SK-N-SH (cell line): ENCODE measurements at regions not wholly inside any gene's neighbourhood (a gene's known extent, or its start where the extent isn't known, plus 50 kb on each side); places are given as distances from the start of the nearest gene placed in this dataset.

ENCODE experiments used
- CTCF ChIA-PET: fragments of 300-600, 350-600 bp; formaldehyde crosslinking; extraction: SDS; loops from one replicate; lab custom pipeline; 2021; lab: Yijun Ruan, JAX
- POLR2A ChIA-PET: fragments of 350-600 bp; sonication (Branson Sonifier 250); formaldehyde crosslinking; extraction: SDS; loops from one replicate; lab custom pipeline; 2020; ENCODE audit warnings: antibody characterized with exemption, inconsistent platforms; lab: Yijun Ruan, JAX
- DNase-seq: peaks from one replicate; pipeline ENCODE4 v3.0.0; 2012
- H2AFZ ChIP-seq: fragments of 200-600 bp; sonication (generic); 2 replicates; pipeline ENCODE4 v1.8.1; 2016; ENCODE audit warnings: antibody characterized with exemption, mild to moderate bottlenecking, low read depth
- H3F3A ChIP-seq: fragments of 200-600 bp; sonication (generic); replicated peaks from 2 replicates; pipeline ENCODE3; 2016; ENCODE audit warnings: antibody characterized with exemption, mild to moderate bottlenecking; ENCODE audit not compliant: insufficient read depth
- H3K27ac ChIP-seq, 2 experiments: fragments of 200-500 bp in 1 of 2; fragments of 200-600 bp in 1 of 2; sonication (Bioruptor generic) in 1 of 2; sonication (generic), shearing (Covaris generic) in 1 of 2; 2 replicates each; pipeline versions ENCODE4 v1.5.1 to v1.6.1; 2014 to 2016; ENCODE audit warnings: low read depth in 2 of 2, inconsistent platforms in 1 of 2, low read length in 1 of 2, mild to moderate bottlenecking in 1 of 2, mixed read lengths in 1 of 2
- H3K27me3 ChIP-seq: fragments of 200-600 bp; sonication (generic), shearing (Covaris generic); 2 replicates; pipeline ENCODE4 v1.6.1; 2016; ENCODE audit warnings: mixed run types; ENCODE audit not compliant: insufficient read depth
- H3K36me3 ChIP-seq, 2 experiments: fragments of 200-500 bp in 1 of 2; fragments of 200-600 bp in 1 of 2; sonication (Bioruptor generic) in 1 of 2; sonication (generic) in 1 of 2; replicated peaks in 1 of 2; 2 replicates each; pipeline versions ENCODE3 to v1.5.1; 2014 to 2016; ENCODE audit warnings: low read length in 1 of 2, mild to moderate bottlenecking in 1 of 2; ENCODE audit not compliant: insufficient read depth in 2 of 2, control insufficient read depth in 1 of 2
- H3K4me1 ChIP-seq, 2 experiments: fragments of 200-500 bp in 1 of 2; fragments of 200-600 bp in 1 of 2; sonication (Bioruptor generic) in 1 of 2; sonication (generic), shearing (Covaris generic) in 1 of 2; 2 replicates each; pipeline versions ENCODE4 v1.5.1 to v1.6.1; 2014 to 2016; ENCODE audit warnings: low read depth in 1 of 2, low read length in 1 of 2, mixed run types in 1 of 2; ENCODE audit not compliant: insufficient read depth in 2 of 2, control insufficient read depth in 1 of 2
- H3K4me2 ChIP-seq: fragments of 200-600 bp; sonication (generic), shearing (Covaris generic); 2 replicates; pipeline ENCODE4 v1.6.1; 2017; ENCODE audit warnings: mixed run types
- H3K4me3 ChIP-seq, 2 experiments: fragments of 200-500 bp in 1 of 2; fragments of 200-600 bp in 1 of 2; sonication (Bioruptor generic) in 1 of 2; sonication (generic), shearing (Covaris generic) in 1 of 2; 2 replicates each; pipeline versions ENCODE4 v1.5.1 to v1.8.1; 2014 to 2016; ENCODE audit warnings: low read depth in 2 of 2, inconsistent platforms in 1 of 2, low read length in 1 of 2, mild to moderate bottlenecking in 1 of 2, mixed read lengths in 1 of 2, moderate library complexity in 1 of 2
- H3K79me2 ChIP-seq: fragments of 200-600 bp; sonication (generic); 2 replicates; pipeline ENCODE4 v1.8.1; 2017; ENCODE audit warnings: mild to moderate bottlenecking; ENCODE audit not compliant: insufficient read depth
- H3K9ac ChIP-seq: fragments of 200-600 bp; sonication (generic); 2 replicates; pipeline ENCODE4 v1.6.1; 2017; ENCODE audit warnings: mixed run types
- H3K9me2 ChIP-seq: fragments of 200-600 bp; sonication (generic); 2 replicates; pipeline ENCODE4 v1.6.1; 2017; ENCODE audit warnings: mixed run types
- H3K9me3 ChIP-seq: fragments of 200-600 bp; sonication (generic); 2 replicates; pipeline ENCODE4 v1.6.1; 2017; ENCODE audit warnings: mixed run types, mild to moderate bottlenecking, moderate library complexity
- H4K20me1 ChIP-seq: fragments of 200-600 bp; sonication (generic); 2 replicates; pipeline ENCODE4 v1.6.1; 2017; ENCODE audit warnings: mild to moderate bottlenecking, mixed run types; ENCODE audit not compliant: insufficient read depth
- ELF1 ChIP-seq: IDR thresholded peaks from 2 replicates; pipeline ENCODE4 v1.4.0; 2012
- FOXJ3 ChIP-seq: sonication (generic); formaldehyde crosslinking; IDR thresholded peaks from 2 replicates; pipeline ENCODE4 v1.5.1; 2020; ENCODE audit warnings: mild to moderate bottlenecking, missing genetic modification reagents
- GATA2 ChIP-seq: sonication (generic); formaldehyde crosslinking; IDR thresholded peaks from 2 replicates; pipeline ENCODE4 v1.5.0; 2020; ENCODE audit warnings: mild to moderate bottlenecking, missing genetic modification reagents
- RAD21 ChIP-seq: IDR thresholded peaks from 2 replicates; pipeline ENCODE4 v1.6.1; 2012; ENCODE audit warnings: mild to moderate bottlenecking, low read length
- RCOR1 ChIP-seq: fragments of 150-350 bp; IDR thresholded peaks from 2 replicates; pipeline ENCODE4 v1.6.1; 2017; ENCODE audit warnings: antibody characterized with exemption, low read length
- RXRA ChIP-seq: IDR thresholded peaks from 2 replicates; pipeline ENCODE4 v1.4.0; 2012; ENCODE audit warnings: low read depth, mild to moderate bottlenecking, borderline replicate concordance
- SIN3A ChIP-seq: IDR thresholded peaks from 2 replicates; pipeline ENCODE4 v1.6.1; 2012; ENCODE audit warnings: low read depth, mild to moderate bottlenecking, low read length, moderate library complexity, borderline replicate concordance
- TAF1 ChIP-seq: IDR thresholded peaks from 2 replicates; pipeline ENCODE4 v1.6.1; 2012; ENCODE audit warnings: low read depth, mild to moderate bottlenecking, low read length, moderate library complexity, borderline replicate concordance
- TCF12 ChIP-seq: IDR thresholded peaks from 2 replicates; pipeline ENCODE4 v1.4.0; 2012
- WGBS: methylation state at CpG from one replicate; pipeline ENCODE4 v1.1.6; 2017; ENCODE audit warnings: low lambda C conversion rate; 5-methylcytosine and 5-hydroxymethylcytosine counted together
- TF ChIP-seq, protein P1 (sequence below): IDR thresholded peaks from 2 replicates; pipeline ENCODE4 v1.4.0; 2012; ENCODE audit warnings: low read depth, borderline replicate concordance
- TF ChIP-seq, protein P2 (sequence below): IDR thresholded peaks from 2 replicates; pipeline ENCODE4; 2012

DNA sequence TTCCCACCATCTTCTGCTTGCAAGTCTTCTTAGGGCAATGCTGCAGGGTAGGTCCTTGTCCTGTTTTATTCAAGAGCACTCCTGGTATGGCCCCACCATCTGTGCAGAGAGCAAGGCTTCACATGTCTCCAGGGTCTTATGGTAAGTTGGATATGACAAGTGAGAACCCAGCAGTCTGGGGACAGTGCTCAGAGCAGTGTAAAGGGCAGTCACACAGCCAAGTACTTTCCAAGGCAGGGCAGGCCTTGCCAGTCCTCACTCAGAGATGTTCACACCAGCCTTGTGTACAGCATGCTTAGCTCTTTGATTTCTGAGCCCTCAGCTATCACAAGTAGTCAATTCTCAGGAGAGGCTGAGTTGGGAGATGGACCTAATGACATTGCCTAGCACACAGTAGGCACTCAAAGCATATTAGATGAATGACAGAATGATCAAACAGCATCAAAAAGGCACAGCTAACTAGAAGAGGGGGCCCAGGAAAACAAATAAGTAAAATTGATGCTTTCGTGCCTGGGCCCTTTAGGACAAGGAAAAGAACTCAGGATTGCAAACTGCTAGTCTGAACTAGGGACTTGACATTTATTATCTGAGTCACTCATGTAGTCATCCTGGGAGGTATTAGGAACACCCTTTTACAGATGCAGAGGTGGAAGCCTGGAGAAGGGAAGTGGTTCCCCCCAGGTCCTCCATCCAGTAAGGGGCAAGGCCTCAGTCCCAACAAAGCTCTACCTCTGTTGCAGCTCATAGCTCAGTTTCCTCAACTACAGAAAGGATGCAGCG lies 86.7 kb upstream of the CTAGE1 start:
- POLR2A ChIA-PET: no interaction called here

DNA sequence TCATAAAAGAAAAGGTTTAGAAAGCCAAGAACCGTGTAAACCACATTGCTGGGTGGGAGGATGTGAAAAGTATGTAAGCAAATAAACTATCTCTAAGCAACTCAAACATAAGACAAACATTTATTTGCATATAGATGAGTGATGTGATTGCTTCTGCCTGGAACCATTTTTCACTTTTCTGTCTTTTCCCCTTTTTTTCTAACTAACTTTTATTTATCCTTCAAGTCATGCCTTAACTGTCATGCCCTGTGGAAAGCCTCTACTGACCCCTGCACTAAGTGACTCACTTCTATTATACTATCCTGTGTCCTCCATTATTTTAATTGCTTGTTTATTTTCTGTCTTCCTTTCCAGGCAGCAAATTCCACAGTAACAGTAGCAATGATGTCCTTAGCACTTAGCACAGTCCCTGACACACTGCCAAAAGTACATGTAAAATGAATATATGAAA lies 87.5 kb upstream of the CTAGE1 start:
- ChIA-PET POLR2A (no interaction called here), CTCF (no interaction called here)
- Histone ChIP-seq H3K9me2 (no peaks in the 10 kb centered on the region), H2AFZ (no peak overlapping the region), H4K20me1 (no peaks in the 10 kb centered on the region), H3K4me2 (no peak overlapping the region), H3K27me3 (no peaks in the 10 kb centered on the region), H3F3A (no peaks in the 10 kb centered on the region), H3K9me3 (no peaks in the 10 kb centered on the region), H3K79me2 (no peaks in the 10 kb centered on the region), H3K36me3 (no peaks in the 10 kb centered on the region), H3K27ac (no peak overlapping the region), H3K4me1 (no peaks in the 10 kb centered on the region), H3K9ac (no peak overlapping the region), H3K4me3 (no peak overlapping the region)
- TF ChIP-seq SIN3A (no peak), RAD21 (no peak), TCF12 (no peak), FOXJ3 (CRISPR knock-in tag) (no peak), ELF1 (no peak), GATA2 (no peak), RCOR1 (no peak), RXRA (no peak)
- TF ChIP-seq, protein P1, sequence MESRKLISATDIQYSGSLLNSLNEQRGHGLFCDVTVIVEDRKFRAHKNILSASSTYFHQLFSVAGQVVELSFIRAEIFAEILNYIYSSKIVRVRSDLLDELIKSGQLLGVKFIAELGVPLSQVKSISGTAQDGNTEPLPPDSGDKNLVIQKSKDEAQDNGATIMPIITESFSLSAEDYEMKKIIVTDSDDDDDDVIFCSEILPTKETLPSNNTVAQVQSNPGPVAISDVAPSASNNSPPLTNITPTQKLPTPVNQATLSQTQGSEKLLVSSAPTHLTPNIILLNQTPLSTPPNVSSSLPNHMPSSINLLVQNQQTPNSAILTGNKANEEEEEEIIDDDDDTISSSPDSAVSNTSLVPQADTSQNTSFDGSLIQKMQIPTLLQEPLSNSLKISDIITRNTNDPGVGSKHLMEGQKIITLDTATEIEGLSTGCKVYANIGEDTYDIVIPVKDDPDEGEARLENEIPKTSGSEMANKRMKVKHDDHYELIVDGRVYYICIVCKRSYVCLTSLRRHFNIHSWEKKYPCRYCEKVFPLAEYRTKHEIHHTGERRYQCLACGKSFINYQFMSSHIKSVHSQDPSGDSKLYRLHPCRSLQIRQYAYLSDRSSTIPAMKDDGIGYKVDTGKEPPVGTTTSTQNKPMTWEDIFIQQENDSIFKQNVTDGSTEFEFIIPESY: no peak
- 4% methylated on average over 1 of the region's 1 CpG for WGBS
- DNase-seq: no peak

More for the DNA sequence above, 86.7 kb upstream of the CTAGE1 start:
- Histone ChIP-seq H3K4me3 (no peak overlapping the region), H3K9me2 (no peaks in the 10 kb centered on the region), H3K36me3 (no peaks in the 10 kb centered on the region), H4K20me1 (no peaks in the 10 kb centered on the region), H3F3A (no peaks in the 10 kb centered on the region), H2AFZ (no peak overlapping the region), H3K4me2 (no peak overlapping the region), H3K27ac (no peak overlapping the region), H3K79me2 (no peaks in the 10 kb centered on the region), H3K9me3 (no peaks in the 10 kb centered on the region), H3K9ac (no peak overlapping the region), H3K27me3 (no peaks in the 10 kb centered on the region), H3K4me1 (no peaks in the 10 kb centered on the region)
- TF ChIP-seq, protein P2, sequence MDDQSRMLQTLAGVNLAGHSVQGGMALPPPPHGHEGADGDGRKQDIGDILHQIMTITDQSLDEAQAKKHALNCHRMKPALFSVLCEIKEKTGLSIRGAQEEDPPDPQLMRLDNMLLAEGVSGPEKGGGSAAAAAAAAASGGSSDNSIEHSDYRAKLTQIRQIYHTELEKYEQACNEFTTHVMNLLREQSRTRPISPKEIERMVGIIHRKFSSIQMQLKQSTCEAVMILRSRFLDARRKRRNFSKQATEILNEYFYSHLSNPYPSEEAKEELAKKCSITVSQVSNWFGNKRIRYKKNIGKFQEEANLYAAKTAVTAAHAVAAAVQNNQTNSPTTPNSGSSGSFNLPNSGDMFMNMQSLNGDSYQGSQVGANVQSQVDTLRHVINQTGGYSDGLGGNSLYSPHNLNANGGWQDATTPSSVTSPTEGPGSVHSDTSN: no peak
- no peak for TF ChIP-seq TAF1
- TF ChIP-seq SIN3A: no peak
- DNase-seq: no peak
- 6% methylated on average over 2 of the region's 2 CpGs for WGBS
- CTCF ChIA-PET: no interaction called here
